ENCODE measurements at regions not wholly inside any gene's neighbourhood (a gene's known extent, or its start where the extent isn't known, plus 50 kb on each side); places are given as distances from the start of the nearest gene placed in this dataset.

DNA sequence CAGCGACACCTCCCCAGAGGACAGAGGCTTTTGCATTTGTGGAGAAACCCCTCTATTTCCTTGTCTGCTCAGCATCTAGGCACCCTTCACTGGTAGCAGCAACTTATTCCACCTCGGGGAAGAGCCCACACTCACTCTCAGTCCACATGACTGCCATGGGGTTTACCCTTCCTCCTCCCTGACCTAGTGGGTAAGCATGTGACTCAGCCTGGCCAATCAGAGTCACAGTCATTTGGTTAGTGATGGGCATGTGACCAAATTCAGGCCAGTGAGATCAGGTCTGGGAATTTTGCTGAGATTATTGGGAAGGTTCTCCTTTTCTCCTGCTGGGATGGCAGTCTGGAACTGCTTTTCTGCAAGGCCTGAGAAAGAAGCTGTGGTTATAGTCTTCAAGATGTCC is 145.7 kb upstream of the PHACTR3 start:
- Histone ChIP-seq H3K4ac (ENCODE audit: low read depth, low read length) (no peak overlapping the region), H4K8ac (replicated peaks; ENCODE audit: insufficient read length, low read depth, low read length) (no peak overlapping the region), H3K79me2 (ENCODE audit: insufficient read depth, low read length) (no peaks in the 10 kb centered on the region), H3K27me3 (ENCODE audit: insufficient read depth, low read length) (no peaks in the 10 kb centered on the region), H2BK120ac (ENCODE audit: low read depth, low read length, poor library complexity, severe bottlenecking) (no peak overlapping the region), H3K4me1 (ENCODE audit: insufficient read depth, low read length) (no peaks in the 10 kb centered on the region), H4K20me1 (ENCODE audit: control insufficient read depth, insufficient read depth, insufficient read length) (no peaks in the 10 kb centered on the region), H3K79me1 (ENCODE audit: insufficient read depth, low read depth, low read length, poor library complexity, severe bottlenecking) (no peaks in the 10 kb centered on the region), H3K9me3 (ENCODE audit: control insufficient read depth, low read depth, low read length) (no peaks in the 10 kb centered on the region), H2BK12ac (ENCODE audit: insufficient read length, low read depth, low read length) (no peak overlapping the region), H2AK5ac (ENCODE audit: insufficient read length, low read length) (no peak overlapping the region), H2BK5ac (ENCODE audit: insufficient read length, low read length) (no peak overlapping the region), H3K23ac (ENCODE audit: insufficient read length, low read depth, low read length) (no peak overlapping the region), H3K18ac (ENCODE audit: insufficient read length, low read depth, low read length) (no peak overlapping the region), H3K56ac (ENCODE audit: insufficient read length, low read depth, low read length) (no peak overlapping the region), H3K14ac (ENCODE audit: insufficient read depth, low read length) (no peak overlapping the region), H2BK15ac (ENCODE audit: low read depth, low read length) (no peak overlapping the region), H3K23me2 (ENCODE audit: insufficient read length, low read depth, low read length, poor library complexity, severe bottlenecking) (no peaks in the 10 kb centered on the region), H3K4me2 (ENCODE audit: insufficient read depth, insufficient read length, low read length) (no peak overlapping the region), H3K9ac (ENCODE audit: extremely low read depth, insufficient read length, low read length) (no peak overlapping the region), H3K27ac (ENCODE audit: insufficient read length, low read depth, low read length) (no peak overlapping the region), H3T11ph (ENCODE audit: low read length) (no peak overlapping the region), H4K5ac (ENCODE audit: insufficient read length, low read depth, low read length) (no peak overlapping the region), H4K91ac (ENCODE audit: insufficient read length, low read depth, low read length) (no peak overlapping the region), H2AFZ (ENCODE audit: low read length) (no peak overlapping the region), H2BK20ac (ENCODE audit: low read depth, low read length, poor library complexity, severe bottlenecking) (no peak overlapping the region)
- TF ChIP-seq, protein P1, sequence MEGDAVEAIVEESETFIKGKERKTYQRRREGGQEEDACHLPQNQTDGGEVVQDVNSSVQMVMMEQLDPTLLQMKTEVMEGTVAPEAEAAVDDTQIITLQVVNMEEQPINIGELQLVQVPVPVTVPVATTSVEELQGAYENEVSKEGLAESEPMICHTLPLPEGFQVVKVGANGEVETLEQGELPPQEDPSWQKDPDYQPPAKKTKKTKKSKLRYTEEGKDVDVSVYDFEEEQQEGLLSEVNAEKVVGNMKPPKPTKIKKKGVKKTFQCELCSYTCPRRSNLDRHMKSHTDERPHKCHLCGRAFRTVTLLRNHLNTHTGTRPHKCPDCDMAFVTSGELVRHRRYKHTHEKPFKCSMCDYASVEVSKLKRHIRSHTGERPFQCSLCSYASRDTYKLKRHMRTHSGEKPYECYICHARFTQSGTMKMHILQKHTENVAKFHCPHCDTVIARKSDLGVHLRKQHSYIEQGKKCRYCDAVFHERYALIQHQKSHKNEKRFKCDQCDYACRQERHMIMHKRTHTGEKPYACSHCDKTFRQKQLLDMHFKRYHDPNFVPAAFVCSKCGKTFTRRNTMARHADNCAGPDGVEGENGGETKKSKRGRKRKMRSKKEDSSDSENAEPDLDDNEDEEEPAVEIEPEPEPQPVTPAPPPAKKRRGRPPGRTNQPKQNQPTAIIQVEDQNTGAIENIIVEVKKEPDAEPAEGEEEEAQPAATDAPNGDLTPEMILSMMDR (conservative IDR thresholded peaks at IDR 0.05) = no peak
- no peaks in the 10 kb centered on the region; a peak in 1 of 5 replicates for H3K9me3 Mint-ChIP-seq
- peaks cover 8 to 14% of the 10 kb centered on the region in 2 experiments for H3K4me1 Mint-ChIP-seq
- H3K27me3 Mint-ChIP-seq (ENCODE audit: low read depth) = peaks cover 16% of the 10 kb centered on the region
- WGBS (ENCODE audit: extremely low coverage, insufficient read length, low lambda C conversion rate) = no CpG with 5 or more reads among the region's 2 CpGs
- H3K4me3 Mint-ChIP-seq = no peak overlapping the region
- no peaks in the 10 kb centered on the region for H3K36me3 Mint-ChIP-seq (ENCODE audit: insufficient read depth in 1 of 3, low read depth in 3 of 3)
- DNase-seq = no peak
- H3K27ac Mint-ChIP-seq = no peak overlapping the region

Measured in H9 (cell line).